H1 (cell line): ENCODE measurements at regions not wholly inside any gene's neighbourhood (a gene's known extent, or its start where the extent isn't known, plus 50 kb on each side); places are given as distances from the start of the nearest gene placed in this dataset.

Source experiments
- EP300 ChIP-seq, 2 experiments: IDR thresholded peaks; 1 replicate in 1 of 2; 2 replicates in 1 of 2; pipeline ENCODE4 v1.6.1; 2011 to 2012; ENCODE audit warnings: low read depth in 2 of 2, low read length in 2 of 2, mild to moderate bottlenecking in 2 of 2, borderline replicate concordance in 1 of 2, inconsistent platforms in 1 of 2, moderate library complexity in 1 of 2
- KDM1A ChIP-seq: fragments of 200-600, 300-600 bp; sonication (generic); IDR thresholded peaks from 2 replicates; pipeline ENCODE4 v1.7.1; 2016; ENCODE audit warnings: mild to moderate bottlenecking, low read length, borderline replicate concordance
- PHF8 ChIP-seq: fragments of 200-600 bp; sonication (generic); conservative IDR thresholded peaks from 2 replicates; pipeline ENCODE4 v1.7.1; 2012; ENCODE audit warnings: low read depth, mild to moderate bottlenecking, inconsistent platforms, low read length, moderate library complexity
- POU5F1 ChIP-seq: IDR thresholded peaks from 2 replicates; pipeline ENCODE4 v1.6.1; 2011; ENCODE audit warnings: low read depth, mild to moderate bottlenecking, low read length, moderate library complexity
- RBBP5 ChIP-seq: IDR thresholded peaks from 2 replicates; pipeline ENCODE4 v1.7.1; 2012; ENCODE audit warnings: low read depth, mild to moderate bottlenecking, inconsistent platforms, low read length, moderate library complexity, borderline replicate concordance
- RFX5 ChIP-seq: IDR thresholded peaks from 2 replicates; pipeline ENCODE4 v1.6.1; 2011; ENCODE audit warnings: low read depth, low read length, improper control_type of control experiment, borderline replicate concordance

GRCh38 chr2:138209009-138209408 is 244.7 kb downstream of the HNMT start (continued):
- TF ChIP-seq PHF8 (no peak), KDM1A (no peak), POU5F1 (no peak), RFX5 (no peak), EP300 (IDR thresholded peaks at IDR 0.05; ENCODE audit: borderline replicate concordance in 1 of 2, low read depth in 2 of 2, low read length in 2 of 2) (no peak), RBBP5 (no peak)
